IMR-90 (cell line): ENCODE measurements at regions not wholly inside any gene's neighbourhood (a gene's known extent, or its start where the extent isn't known, plus 50 kb on each side); places are given as distances from the start of the nearest gene placed in this dataset.

Experiments
- ATAC-seq: fragments of 200-7000 bp; cut with Tn5 transposase; 2 replicates; pipeline ENCODE4 v1.9.1; 2020; ENCODE audit warnings: low read depth, mild to moderate bottlenecking, moderate library complexity
- BruUV-seq: library from RNA; stranded (reverse); fragments of 400-500 nt; replicated peaks from 2 replicates; lab custom pipeline; 2021; lab: Mats Ljungman, UMichigan
- CTCF ChIA-PET: fragments of 300-600 bp; formaldehyde crosslinking; extraction: SDS; loops from one replicate; lab custom pipeline; 2021; ENCODE audit warnings: antibody characterized with exemption; lab: Yijun Ruan, JAX
- POLR2A ChIA-PET: fragments of 300-600 bp; sonication (Branson Sonifier 250); formaldehyde crosslinking; loops from one replicate; lab custom pipeline; 2022; ENCODE audit warnings: antibody characterized with exemption; ENCODE audit not compliant: unreplicated experiment; lab: Charles Lee
- DNase-seq: peaks from one replicate; pipeline ENCODE4 v3.0.0; 2013
- H2AFZ ChIP-seq: replicated peaks from 2 replicates; pipeline ENCODE3; 2013; ENCODE audit warnings: low read length, mild to moderate bottlenecking; ENCODE audit not compliant: poor library complexity
- H2AK5ac ChIP-seq: 2 replicates; pipeline ENCODE4 v1.6.1; 2013; ENCODE audit warnings: low read depth, low read length, inconsistent platforms
- H2AK9ac ChIP-seq: replicated peaks from 2 replicates; pipeline ENCODE3; 2013; ENCODE audit warnings: mild to moderate bottlenecking, low read depth, low read length, moderate library complexity; ENCODE audit not compliant: poor library complexity
- H2BK120ac ChIP-seq: 2 replicates; pipeline ENCODE4 v1.6.1; 2013; ENCODE audit warnings: low read depth, low read length, inconsistent platforms
- H2BK15ac ChIP-seq: 3 replicates; pipeline ENCODE4 v1.6.1; 2013; ENCODE audit warnings: low read depth, low read length, inconsistent platforms
- H2BK20ac ChIP-seq: 2 replicates; pipeline ENCODE4 v1.6.1; 2013; ENCODE audit warnings: low read depth, mild to moderate bottlenecking, inconsistent platforms, low read length, moderate library complexity
- H2BK5ac ChIP-seq: 2 replicates; pipeline ENCODE4 v1.6.1; 2013; ENCODE audit warnings: mild to moderate bottlenecking, low read depth, low read length, inconsistent platforms; ENCODE audit not compliant: poor library complexity, severe bottlenecking
- H3K14ac ChIP-seq: replicated peaks from 2 replicates; pipeline ENCODE4 v1.6.1; 2013; ENCODE audit warnings: low read depth, low read length, inconsistent platforms
- H3K18ac ChIP-seq: 2 replicates; pipeline ENCODE4 v1.6.1; 2013; ENCODE audit warnings: low read depth, low read length, control low read depth
- H3K23ac ChIP-seq: 2 replicates; pipeline ENCODE4 v1.6.1; 2013; ENCODE audit warnings: low read depth, low read length, inconsistent platforms
- H3K27ac ChIP-seq: 2 replicates; pipeline ENCODE4 v1.5.1; 2013; ENCODE audit warnings: mild to moderate bottlenecking, control low read depth, low read length; ENCODE audit not compliant: insufficient read depth
- H3K27me3 ChIP-seq: 2 replicates; pipeline ENCODE4 v1.6.1; 2013; ENCODE audit warnings: low read length; ENCODE audit not compliant: control insufficient read depth, insufficient read depth
- H3K36me3 ChIP-seq: 2 replicates; pipeline ENCODE4 v1.6.1; 2013; ENCODE audit warnings: low read length, mixed read lengths; ENCODE audit not compliant: control insufficient read depth, insufficient read depth
- H3K4ac ChIP-seq: 2 replicates; pipeline ENCODE4 v1.6.1; 2013; ENCODE audit warnings: low read depth, low read length, inconsistent platforms
- H3K4me1 ChIP-seq: 2 replicates; pipeline ENCODE4 v1.6.1; 2013; ENCODE audit warnings: low read length, mixed read lengths; ENCODE audit not compliant: control insufficient read depth, insufficient read depth
- H3K4me2 ChIP-seq: 2 replicates; pipeline ENCODE4 v1.6.1; 2013; ENCODE audit warnings: low read depth, mild to moderate bottlenecking, control low read depth, low read length, moderate library complexity
- H3K4me3 ChIP-seq: 2 replicates; pipeline ENCODE4 v1.5.1; 2013; ENCODE audit warnings: low read depth, mild to moderate bottlenecking, control low read depth, low read length, moderate library complexity; ENCODE audit not compliant: insufficient read depth
- H3K56ac ChIP-seq: 2 replicates; pipeline ENCODE4 v1.6.1; 2013; ENCODE audit warnings: low read length, inconsistent platforms; ENCODE audit not compliant: insufficient read depth; ENCODE audit errors: extremely low read depth
- H3K79me1 ChIP-seq, 2 experiments: 2 replicates each; pipeline ENCODE4 v1.6.1; 2013; ENCODE audit warnings: low read length in 2 of 2, inconsistent platforms in 1 of 2, low read depth in 1 of 2
- H3K9ac ChIP-seq: 2 replicates; pipeline ENCODE4 v1.6.1; 2013; ENCODE audit warnings: low read depth, low read length, control low read depth
- H3K9me1 ChIP-seq: 2 replicates; pipeline ENCODE4 v1.6.1; 2013; ENCODE audit warnings: low read length, inconsistent platforms; ENCODE audit not compliant: insufficient read depth
- H3K9me3 ChIP-seq: 2 replicates; pipeline ENCODE4 v1.6.1; 2013; ENCODE audit warnings: low read length; ENCODE audit not compliant: control insufficient read depth, insufficient read depth
- H4K20me1 ChIP-seq: 2 replicates; pipeline ENCODE4 v1.6.1; 2013; ENCODE audit warnings: low read length, inconsistent platforms; ENCODE audit not compliant: insufficient read depth
- H4K5ac ChIP-seq: 2 replicates; pipeline ENCODE4 v1.6.1; 2013; ENCODE audit warnings: mild to moderate bottlenecking, low read depth, low read length, control low read depth
- H4K8ac ChIP-seq, 2 experiments: 2 replicates each; pipeline ENCODE4 v1.6.1; 2013; ENCODE audit warnings: low read depth in 2 of 2, low read length in 2 of 2, control low read depth in 1 of 2, inconsistent platforms in 1 of 2
- H4K91ac ChIP-seq: 2 replicates; pipeline ENCODE4 v1.6.1; 2013; ENCODE audit warnings: low read depth, low read length, inconsistent platforms; ENCODE audit not compliant: insufficient read depth
- BHLHE40 ChIP-seq: fragments of 150-350 bp; IDR thresholded peaks from 2 replicates; pipeline ENCODE4 v1.6.1; 2016; ENCODE audit warnings: mild to moderate bottlenecking, low read depth, low read length
- CEBPB ChIP-seq: IDR thresholded peaks from 2 replicates; pipeline ENCODE4 v1.6.1; 2012; ENCODE audit warnings: low read depth, low read length, improper control_type of control experiment
- CHD1 ChIP-seq: IDR thresholded peaks from 2 replicates; pipeline ENCODE4 v1.6.1; 2012; ENCODE audit warnings: low read depth, low read length, improper control_type of control experiment
- FOS ChIP-seq: fragments of 150-350 bp; IDR thresholded peaks from 2 replicates; pipeline ENCODE4 v1.6.1; 2016; ENCODE audit warnings: low read depth, low read length
- MAFK ChIP-seq: IDR thresholded peaks from 2 replicates; pipeline ENCODE4 v1.6.1; 2012; ENCODE audit warnings: low read depth, low read length, improper control_type of control experiment
- MAZ ChIP-seq: IDR thresholded peaks from 2 replicates; pipeline ENCODE4 v1.6.1; 2012; ENCODE audit warnings: low read depth, mild to moderate bottlenecking, low read length, improper control_type of control experiment, moderate library complexity, borderline replicate concordance
- MXI1 ChIP-seq: IDR thresholded peaks from 2 replicates; pipeline ENCODE4 v1.6.1; 2012; ENCODE audit warnings: low read depth, mild to moderate bottlenecking, low read length, moderate library complexity, borderline replicate concordance
- NFE2L2 ChIP-seq: fragments of 150-350 bp; IDR thresholded peaks from 2 replicates; pipeline ENCODE4 v1.6.1; 2016; ENCODE audit warnings: low read depth, mild to moderate bottlenecking, low read length
- POLR2A ChIP-seq: IDR thresholded peaks from 2 replicates; pipeline ENCODE4 v1.6.1; 2012; ENCODE audit warnings: mild to moderate bottlenecking, low read depth, low read length
- RAD21 ChIP-seq: IDR thresholded peaks from 2 replicates; pipeline ENCODE4 v1.6.1; 2012; ENCODE audit warnings: low read length, improper control_type of control experiment
- RCOR1 ChIP-seq: IDR thresholded peaks from 2 replicates; pipeline ENCODE4 v1.6.1; 2012; ENCODE audit warnings: mild to moderate bottlenecking, low read length, improper control_type of control experiment; ENCODE audit not compliant: insufficient replicate concordance
- RFX5 ChIP-seq: IDR thresholded peaks from 2 replicates; pipeline ENCODE4 v1.8.0; 2012; ENCODE audit warnings: low read depth, mild to moderate bottlenecking, low read length, moderate library complexity
- SMC3 ChIP-seq: fragments of 150-350 bp; IDR thresholded peaks from 2 replicates; pipeline ENCODE4 v1.6.1; 2016; ENCODE audit warnings: low read depth, mild to moderate bottlenecking, antibody characterized with exemption, low read length, moderate library complexity
- USF2 ChIP-seq: fragments of 150-350 bp; IDR thresholded peaks from 2 replicates; pipeline ENCODE4 v1.6.1; 2017; ENCODE audit warnings: mild to moderate bottlenecking, antibody characterized with exemption, low read length, low read depth
- WGBS, 2 experiments: methylation state at CpG; one replicate each; pipeline versions ENCODE4 v1.1.5 to v1.1.7; 2013; ENCODE audit warnings: missing lambda C conversion rate in 2 of 2; ENCODE audit not compliant: insufficient read length in 1 of 2; ENCODE audit errors: extremely low coverage in 2 of 2; 5-methylcytosine and 5-hydroxymethylcytosine counted together
- dilution Hi-C: fragments of 300-500 bp; cut with HindIII; formaldehyde crosslinking; loops from one replicate; pipeline ENCODE4 v1.14.3; 2018; ENCODE audit warnings: low sequenced_read_pairs; ENCODE audit not compliant: unreplicated experiment
- in situ Hi-C: fragments of 300-500 bp; cut with MboI; formaldehyde crosslinking; loops from 3 replicates; pipeline ENCODE4 v1.14.3; 2019; ENCODE audit warnings: low sequenced_read_pairs, inconsistent platforms, mixed read lengths
- intact Hi-C: fragments of 100-400 bp; cut with micrococcal nuclease; formaldehyde crosslinking; loops from 2 replicates; pipeline ENCODE4 v1.10.0; 2022
- TF ChIP-seq, protein P1 (sequence below): conservative IDR thresholded peaks from 2 replicates; pipeline ENCODE4 v1.5.1; 2012; ENCODE audit warnings: mild to moderate bottlenecking, low read depth, low read length, improper control_type of control experiment
- TF ChIP-seq, protein P2 (sequence below): fragments of 150-350 bp; IDR thresholded peaks from 2 replicates; pipeline ENCODE4 v1.6.1; 2016; ENCODE audit warnings: low read depth, mild to moderate bottlenecking, low read length, moderate library complexity, borderline replicate concordance

DNA sequence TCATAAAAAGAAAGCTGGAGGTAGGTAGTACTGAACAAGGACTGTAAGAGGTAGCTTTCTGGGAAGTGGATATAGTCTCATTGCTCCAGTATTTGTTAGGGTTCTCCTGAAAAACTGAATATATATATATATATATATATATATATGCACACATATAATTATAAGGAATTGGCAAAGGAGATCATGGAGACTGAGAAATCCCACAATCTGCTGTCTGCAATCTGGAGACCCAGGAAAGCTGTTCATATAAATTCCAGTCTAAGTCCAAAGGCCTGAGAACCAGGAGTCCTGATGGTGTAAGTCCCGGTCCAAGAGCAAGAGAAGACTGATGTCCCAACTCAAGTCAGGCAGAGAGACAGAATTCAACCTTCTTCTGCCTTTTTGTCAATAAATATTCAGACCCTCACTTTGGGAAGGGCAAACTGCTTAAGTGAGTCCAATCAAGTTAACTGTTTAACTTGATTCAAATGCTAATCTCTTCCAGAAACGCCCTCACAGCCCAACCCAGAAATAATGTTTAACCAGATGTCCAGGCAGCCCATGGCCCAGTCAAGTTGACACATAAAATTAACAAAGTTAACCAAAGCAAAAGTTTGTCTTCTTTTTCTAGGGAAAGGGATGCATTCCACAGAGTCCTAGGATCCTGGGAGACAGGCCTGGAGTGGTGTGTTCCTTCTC, 225.3 kb upstream of the KAZN start:
- H3K23ac ChIP-seq = no peak overlapping the region
- peaks cover 2% of the 10 kb centered on the region; the same call in 1 of the 2 replicates for H3K4me1 ChIP-seq
- H3K14ac ChIP-seq = no peak overlapping the region
- POLR2A ChIA-PET = no interaction called here
- no peaks in the 10 kb centered on the region for H3K79me1 ChIP-seq
- no peak overlapping the region for H3K4me2 ChIP-seq
- H3K4ac ChIP-seq = no peak overlapping the region
- no peak overlapping the region for H4K91ac ChIP-seq
- no peaks in the 10 kb centered on the region for H4K20me1 ChIP-seq
- H2AK5ac ChIP-seq = no peak overlapping the region
- H3K56ac ChIP-seq = no peak overlapping the region
- no peaks in the 10 kb centered on the region for H3K9me1 ChIP-seq
- WGBS, 2 experiments = no CpG with 5 or more reads among the region's 2 CpGs
- in situ Hi-C loops = no loop called here
- intact Hi-C loops = no loop called here
- no peak overlapping the region for H2AK9ac ChIP-seq
- no peak overlapping the region for H3K27ac ChIP-seq
- DNase-seq (no peak), ATAC-seq (no peak)
- H2BK120ac ChIP-seq = no peak overlapping the region
- no TSS peak for BruUV-seq
- no peaks in the 10 kb centered on the region for H3K9me3 ChIP-seq
- dilution Hi-C loops = no loop called here
- H2AFZ ChIP-seq = no peak overlapping the region
- no peak overlapping the region for H2BK20ac ChIP-seq
- no peaks in the 10 kb centered on the region for H3K36me3 ChIP-seq
- H3K4me3 ChIP-seq = no peak overlapping the region
- TF ChIP-seq NFE2L2 (no peak), MAZ (no peak), RCOR1 (no peak), MAFK (no peak), USF2 (no peak), POLR2A (no peak), FOS (no peak), CHD1 (no peak), BHLHE40 (no peak), SMC3 (no peak), CEBPB (no peak), RFX5 (no peak), RAD21 (no peak), MXI1 (no peak)
- TF ChIP-seq, protein P1, sequence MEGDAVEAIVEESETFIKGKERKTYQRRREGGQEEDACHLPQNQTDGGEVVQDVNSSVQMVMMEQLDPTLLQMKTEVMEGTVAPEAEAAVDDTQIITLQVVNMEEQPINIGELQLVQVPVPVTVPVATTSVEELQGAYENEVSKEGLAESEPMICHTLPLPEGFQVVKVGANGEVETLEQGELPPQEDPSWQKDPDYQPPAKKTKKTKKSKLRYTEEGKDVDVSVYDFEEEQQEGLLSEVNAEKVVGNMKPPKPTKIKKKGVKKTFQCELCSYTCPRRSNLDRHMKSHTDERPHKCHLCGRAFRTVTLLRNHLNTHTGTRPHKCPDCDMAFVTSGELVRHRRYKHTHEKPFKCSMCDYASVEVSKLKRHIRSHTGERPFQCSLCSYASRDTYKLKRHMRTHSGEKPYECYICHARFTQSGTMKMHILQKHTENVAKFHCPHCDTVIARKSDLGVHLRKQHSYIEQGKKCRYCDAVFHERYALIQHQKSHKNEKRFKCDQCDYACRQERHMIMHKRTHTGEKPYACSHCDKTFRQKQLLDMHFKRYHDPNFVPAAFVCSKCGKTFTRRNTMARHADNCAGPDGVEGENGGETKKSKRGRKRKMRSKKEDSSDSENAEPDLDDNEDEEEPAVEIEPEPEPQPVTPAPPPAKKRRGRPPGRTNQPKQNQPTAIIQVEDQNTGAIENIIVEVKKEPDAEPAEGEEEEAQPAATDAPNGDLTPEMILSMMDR = no peak
- TF ChIP-seq, protein P2, sequence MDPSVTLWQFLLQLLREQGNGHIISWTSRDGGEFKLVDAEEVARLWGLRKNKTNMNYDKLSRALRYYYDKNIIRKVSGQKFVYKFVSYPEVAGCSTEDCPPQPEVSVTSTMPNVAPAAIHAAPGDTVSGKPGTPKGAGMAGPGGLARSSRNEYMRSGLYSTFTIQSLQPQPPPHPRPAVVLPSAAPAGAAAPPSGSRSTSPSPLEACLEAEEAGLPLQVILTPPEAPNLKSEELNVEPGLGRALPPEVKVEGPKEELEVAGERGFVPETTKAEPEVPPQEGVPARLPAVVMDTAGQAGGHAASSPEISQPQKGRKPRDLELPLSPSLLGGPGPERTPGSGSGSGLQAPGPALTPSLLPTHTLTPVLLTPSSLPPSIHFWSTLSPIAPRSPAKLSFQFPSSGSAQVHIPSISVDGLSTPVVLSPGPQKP = no peak
- no peak overlapping the region for H3K18ac ChIP-seq
- H4K5ac ChIP-seq = no peak overlapping the region
- no peak overlapping the region for H4K8ac ChIP-seq
- H2BK5ac ChIP-seq = no peak overlapping the region
- CTCF ChIA-PET = no interaction called here
- no peak overlapping the region for H3K9ac ChIP-seq
- H2BK15ac ChIP-seq = no peak overlapping the region
- no peaks in the 10 kb centered on the region; the same call in 1 of the 2 replicates for H3K27me3 ChIP-seq
